Neural crest cell (in vitro differentiated cells): ENCODE measurements at regions not wholly inside any gene's neighbourhood (a gene's known extent, or its start where the extent isn't known, plus 50 kb on each side); places are given as distances from the start of the nearest gene placed in this dataset.
A peak's percentile ranks its signal among the peaks of the same experiment; 100 is the strongest.

Experiments
- DNase-seq: peaks from one replicate; pipeline ENCODE4 v3.0.0; 2021; ENCODE audit warnings: low read depth, mixed read lengths, low spot score
- H3K27ac Mint-ChIP-seq: one replicate; pipeline ENCODE4 v1.8.0; 2021; ENCODE audit warnings: mild to moderate bottlenecking, mixed read lengths; ENCODE audit not compliant: unreplicated experiment
- H3K27me3 Mint-ChIP-seq: 2 replicates; pipeline ENCODE4 v1.8.0; 2021; ENCODE audit warnings: low read depth, mild to moderate bottlenecking, mixed read lengths
- H3K36me3 Mint-ChIP-seq: 2 replicates; pipeline ENCODE4 v1.8.0; 2021; ENCODE audit warnings: low read depth, mild to moderate bottlenecking, mixed read lengths
- H3K4me1 Mint-ChIP-seq: 2 replicates; pipeline ENCODE4 v1.8.0; 2021; ENCODE audit warnings: mixed read lengths
- H3K4me3 Mint-ChIP-seq: one replicate; pipeline ENCODE4 v1.8.0; 2021; ENCODE audit warnings: mild to moderate bottlenecking, mixed read lengths
- H3K9me3 Mint-ChIP-seq: 2 replicates; pipeline ENCODE4 v1.8.0; 2021; ENCODE audit warnings: mixed read lengths
- TF ChIP-seq, protein P1 (sequence below): fragments of 200-600 bp; sonication (generic); conservative IDR thresholded peaks from 2 replicates; pipeline ENCODE4 v1.5.0; 2021; ENCODE audit warnings: antibody characterized with exemption, mild to moderate bottlenecking

DNA sequence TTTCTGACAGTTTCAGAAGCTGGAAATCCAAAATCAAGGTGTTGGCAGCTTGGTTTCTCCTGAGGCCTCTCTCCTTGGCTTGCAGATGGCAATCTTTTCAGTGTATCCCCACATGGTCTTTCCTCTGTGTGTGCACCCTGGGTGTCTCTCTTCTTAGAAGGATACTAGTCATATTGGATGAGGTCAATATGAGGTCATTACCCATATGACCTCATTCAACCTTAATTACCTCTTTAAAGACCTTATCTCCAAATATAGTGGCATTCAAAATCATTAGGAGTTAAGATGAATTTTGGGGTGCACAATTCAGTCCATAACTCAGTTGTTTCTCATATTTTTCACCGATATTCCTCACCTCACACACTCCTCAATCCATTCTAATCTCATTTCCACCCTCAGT is 92.4 kb upstream of the TGM3 start:
- H3K4me1 Mint-ChIP-seq: peaks cover 27% of the 10 kb centered on the region
- H3K27me3 Mint-ChIP-seq: no peaks in the 10 kb centered on the region
- no peaks in the 10 kb centered on the region for H3K36me3 Mint-ChIP-seq
- no peak overlapping the region for H3K27ac Mint-ChIP-seq
- TF ChIP-seq, protein P1, sequence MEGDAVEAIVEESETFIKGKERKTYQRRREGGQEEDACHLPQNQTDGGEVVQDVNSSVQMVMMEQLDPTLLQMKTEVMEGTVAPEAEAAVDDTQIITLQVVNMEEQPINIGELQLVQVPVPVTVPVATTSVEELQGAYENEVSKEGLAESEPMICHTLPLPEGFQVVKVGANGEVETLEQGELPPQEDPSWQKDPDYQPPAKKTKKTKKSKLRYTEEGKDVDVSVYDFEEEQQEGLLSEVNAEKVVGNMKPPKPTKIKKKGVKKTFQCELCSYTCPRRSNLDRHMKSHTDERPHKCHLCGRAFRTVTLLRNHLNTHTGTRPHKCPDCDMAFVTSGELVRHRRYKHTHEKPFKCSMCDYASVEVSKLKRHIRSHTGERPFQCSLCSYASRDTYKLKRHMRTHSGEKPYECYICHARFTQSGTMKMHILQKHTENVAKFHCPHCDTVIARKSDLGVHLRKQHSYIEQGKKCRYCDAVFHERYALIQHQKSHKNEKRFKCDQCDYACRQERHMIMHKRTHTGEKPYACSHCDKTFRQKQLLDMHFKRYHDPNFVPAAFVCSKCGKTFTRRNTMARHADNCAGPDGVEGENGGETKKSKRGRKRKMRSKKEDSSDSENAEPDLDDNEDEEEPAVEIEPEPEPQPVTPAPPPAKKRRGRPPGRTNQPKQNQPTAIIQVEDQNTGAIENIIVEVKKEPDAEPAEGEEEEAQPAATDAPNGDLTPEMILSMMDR: no peak
- DNase-seq: no peak
- peaks cover 6% of the 10 kb centered on the region for H3K9me3 Mint-ChIP-seq
- no peak overlapping the region for H3K4me3 Mint-ChIP-seq

DNA sequence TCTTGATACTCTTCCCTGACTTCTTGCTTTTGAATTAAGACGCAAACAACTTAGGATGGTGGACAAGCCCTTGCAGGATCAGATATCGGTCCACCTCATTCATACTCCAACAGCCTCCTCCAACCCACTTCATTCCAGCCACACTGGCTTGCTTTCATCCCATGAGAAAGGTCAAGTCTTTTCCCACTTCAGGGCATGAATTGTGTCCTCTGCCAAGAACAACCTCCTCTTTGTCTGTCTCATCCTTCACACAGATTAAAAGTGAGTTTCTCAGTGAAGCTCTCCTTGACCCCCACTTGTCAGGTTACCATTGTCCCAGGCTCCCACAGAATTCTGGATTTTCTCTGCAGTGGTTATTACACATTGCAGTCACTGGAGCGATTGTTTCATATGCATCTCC is 91.8 kb upstream of the TGM3 start:
- peaks cover 22% of the 10 kb centered on the region for H3K4me1 Mint-ChIP-seq
- H3K27ac Mint-ChIP-seq: no peak overlapping the region
- TF ChIP-seq, protein P1: no peak
- H3K36me3 Mint-ChIP-seq: no peaks in the 10 kb centered on the region
- H3K4me3 Mint-ChIP-seq: peak overlapping the region; percentile 13
- DNase-seq: no peak
- peaks cover 6% of the 10 kb centered on the region for H3K9me3 Mint-ChIP-seq
- no peaks in the 10 kb centered on the region for H3K27me3 Mint-ChIP-seq

DNA sequence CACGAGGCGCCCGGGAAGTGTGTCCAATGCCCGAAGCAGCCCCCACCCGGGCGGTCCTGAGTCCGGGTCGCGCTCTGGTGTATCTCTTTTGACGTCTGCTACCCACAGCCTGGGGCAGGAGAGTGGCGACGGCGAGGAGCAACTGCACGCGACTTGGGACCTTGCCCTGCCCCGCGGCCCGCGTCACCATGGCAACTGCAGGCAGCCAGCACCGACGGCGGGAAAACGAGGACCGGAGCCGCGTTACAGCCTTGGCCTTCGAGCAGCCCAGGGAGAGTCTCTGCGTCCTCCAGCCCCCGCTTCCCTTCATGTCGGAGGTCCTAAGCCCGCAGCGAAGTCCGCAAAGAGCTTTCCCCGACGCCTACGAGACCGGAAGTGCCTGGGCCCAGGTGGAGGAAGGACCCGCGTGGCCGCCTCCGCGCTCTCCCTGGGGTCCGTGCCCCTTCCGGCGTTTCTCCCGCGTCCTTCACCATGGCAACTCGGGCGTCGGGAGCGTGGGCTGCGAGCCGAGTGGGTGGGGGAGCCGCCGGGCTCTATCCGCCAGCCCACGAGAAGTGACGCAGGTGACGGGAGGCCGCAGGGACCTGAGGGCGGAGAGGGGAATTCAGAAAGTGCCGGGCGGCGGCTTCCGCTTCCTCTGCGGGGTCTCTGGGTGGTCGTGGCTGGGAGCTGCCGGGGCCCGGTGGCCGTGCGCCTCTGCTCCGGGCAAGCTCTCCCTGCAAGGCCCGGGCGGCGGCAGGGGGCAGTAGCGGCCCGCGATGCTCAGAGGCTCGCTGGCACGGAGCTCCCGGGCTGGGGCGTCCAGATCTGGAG is 88.6 kb upstream of the TGM3 start:
- H3K27me3 Mint-ChIP-seq: no peaks in the 10 kb centered on the region
- DNase-seq: peak; percentile 81
- H3K27ac Mint-ChIP-seq: peak overlapping the region; percentile 77
- TF ChIP-seq, protein P1: peak; percentile 88
- peaks cover 20% of the 10 kb centered on the region for H3K4me1 Mint-ChIP-seq
- H3K9me3 Mint-ChIP-seq: peaks cover 6% of the 10 kb centered on the region
- peak overlapping the region; percentile 89 for H3K4me3 Mint-ChIP-seq
- H3K36me3 Mint-ChIP-seq: no peaks in the 10 kb centered on the region

DNA sequence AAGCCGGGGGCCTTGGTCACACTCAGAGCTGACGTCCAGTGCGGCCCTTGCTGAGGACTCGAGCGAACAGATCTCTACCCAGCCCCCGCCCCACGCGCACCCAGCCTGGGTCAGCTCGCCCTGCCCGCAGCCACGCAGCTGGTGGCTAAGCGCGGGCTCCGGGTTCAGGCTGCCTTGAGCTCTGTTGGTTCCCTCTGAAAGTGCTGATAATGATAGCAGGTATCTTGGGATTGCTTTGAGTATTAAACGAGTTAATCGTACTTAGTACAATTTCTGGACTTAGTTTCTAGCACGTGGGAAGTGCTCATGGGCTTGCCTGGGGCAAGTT is 88.1 kb upstream of the TGM3 start:
- H3K27me3 Mint-ChIP-seq: no peaks in the 10 kb centered on the region

DNA sequence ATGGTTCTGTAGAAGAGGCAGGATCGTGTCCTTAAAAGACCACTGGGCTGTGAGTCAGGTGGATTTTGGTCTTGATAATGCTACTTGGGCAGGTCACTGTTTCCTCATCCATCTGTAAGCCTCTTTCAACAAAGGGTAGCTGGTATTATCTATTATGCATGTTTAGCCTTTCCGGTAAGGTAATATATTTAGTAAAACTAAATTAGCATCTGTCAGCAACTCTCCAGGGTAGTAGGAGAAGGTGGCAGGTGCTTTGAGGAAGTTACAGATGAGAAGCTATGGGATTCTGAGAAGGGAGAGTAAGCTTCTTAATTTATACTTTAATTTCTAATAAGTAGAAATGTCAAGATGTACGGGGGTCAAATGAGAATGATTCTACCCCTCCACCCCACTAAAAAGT is 86.9 kb upstream of the TGM3 start:
- TF ChIP-seq, protein P1: no peak
- Mint-ChIP-seq H3K27ac (no peak overlapping the region), H3K36me3 (no peaks in the 10 kb centered on the region), H3K27me3 (no peaks in the 10 kb centered on the region), H3K9me3 (peaks cover 3% of the 10 kb centered on the region), H3K4me3 (no peak overlapping the region), H3K4me1 (peaks cover 15% of the 10 kb centered on the region)
- DNase-seq: no peak

More for the DNA sequence above, 88.1 kb upstream of the TGM3 start:
- Mint-ChIP-seq H3K4me3 (peak overlapping the region; percentile 89), H3K9me3 (peaks cover 6% of the 10 kb centered on the region), H3K27ac (no peak overlapping the region), H3K36me3 (no peaks in the 10 kb centered on the region), H3K4me1 (peaks cover 20% of the 10 kb centered on the region)
- TF ChIP-seq, protein P1: no peak
- no peak for DNase-seq
